GM12878 (cell line): ENCODE measurements at regions not wholly inside any gene's neighbourhood (a gene's known extent, or its start where the extent isn't known, plus 50 kb on each side); places are given as distances from the start of the nearest gene placed in this dataset.

Source experiments
- BMI1 ChIP-seq: fragments of 450-650 bp; IDR thresholded peaks from 2 replicates; pipeline ENCODE4 v1.6.1; 2016; ENCODE audit warnings: mild to moderate bottlenecking, moderate library complexity, borderline replicate concordance
- CBX3 ChIP-seq: fragments of 200-600 bp; sonication (generic); IDR thresholded peaks from 2 replicates; pipeline ENCODE4 v1.6.1; 2016; ENCODE audit warnings: low read depth, borderline replicate concordance
- GATAD2B ChIP-seq: fragments of 450-650 bp; conservative IDR thresholded peaks from 2 replicates; pipeline ENCODE4 v1.6.1; 2017; ENCODE audit warnings: low read depth, mild to moderate bottlenecking, moderate library complexity
- MXI1 ChIP-seq: fragments of 150-350 bp; IDR thresholded peaks from 2 replicates; pipeline ENCODE4 v1.6.1; 2011; ENCODE audit warnings: low read depth, mild to moderate bottlenecking, inconsistent platforms, low read length, improper control_type of control experiment
- NR2C1 ChIP-seq: fragments of 450-650 bp; IDR thresholded peaks from 2 replicates; pipeline ENCODE4 v1.6.1; 2017; ENCODE audit warnings: antibody characterized with exemption, mild to moderate bottlenecking, moderate library complexity
- PKNOX1 ChIP-seq: fragments of 450-650 bp; IDR thresholded peaks from 2 replicates; pipeline ENCODE4 v1.6.1; 2016; ENCODE audit warnings: mild to moderate bottlenecking
- POLR2AphosphoS5 ChIP-seq: IDR thresholded peaks from 2 replicates; pipeline ENCODE4 v1.6.1; 2011; ENCODE audit warnings: mild to moderate bottlenecking, low read length, inconsistent platforms
- RELA ChIP-seq: fragments of 450-650 bp; IDR thresholded peaks from 2 replicates; pipeline ENCODE4 v1.8.0; 2014; ENCODE audit warnings: borderline replicate concordance; ENCODE audit not compliant: partially characterized antibody
- TARDBP ChIP-seq: IDR thresholded peaks from 2 replicates; pipeline ENCODE4 v1.6.1; 2016; ENCODE audit warnings: borderline replicate concordance
- USF1 ChIP-seq: IDR thresholded peaks from 2 replicates; pipeline ENCODE4 v1.6.1; 2011; ENCODE audit warnings: borderline replicate concordance, low read depth, mild to moderate bottlenecking, moderate library complexity, mixed read lengths, low read length; ENCODE audit not compliant: insufficient read depth; ENCODE audit errors: extremely low read length
- USF2 ChIP-seq: IDR thresholded peaks from 2 replicates; pipeline ENCODE4 v1.6.1; 2011; ENCODE audit warnings: low read depth, low read length, improper control_type of control experiment, borderline replicate concordance
- ZBTB40 ChIP-seq: fragments of 450-650 bp; IDR thresholded peaks from 2 replicates; pipeline ENCODE4 v1.6.1; 2016; ENCODE audit warnings: mild to moderate bottlenecking, moderate library complexity, borderline replicate concordance
- ZNF24 ChIP-seq: fragments of 450-650 bp; IDR thresholded peaks from 2 replicates; pipeline ENCODE4 v1.6.1; 2017; ENCODE audit warnings: antibody characterized with exemption, mild to moderate bottlenecking

GRCh38 chr2:234426616-234427015 lies 70.3 kb downstream of the ARL4C start (continued):
- TF ChIP-seq POLR2AphosphoS5: no peak
- TF ChIP-seq NR2C1: no peak
- no peak for TF ChIP-seq MXI1
- no peak for TF ChIP-seq BMI1
- no peak for TF ChIP-seq USF2
- no peak for TF ChIP-seq ZBTB40
- no peak for TF ChIP-seq USF1
- TF ChIP-seq GATAD2B: no peak
- no peak for TF ChIP-seq ZNF24
- TF ChIP-seq TARDBP: no peak
- TF ChIP-seq CBX3: no peak
- no peak for TF ChIP-seq PKNOX1
- TF ChIP-seq RELA: no peak
